ENCODE measurements at regions not wholly inside any gene's neighbourhood (a gene's known extent, or its start where the extent isn't known, plus 50 kb on each side); places are given as distances from the start of the nearest gene placed in this dataset.

DNA sequence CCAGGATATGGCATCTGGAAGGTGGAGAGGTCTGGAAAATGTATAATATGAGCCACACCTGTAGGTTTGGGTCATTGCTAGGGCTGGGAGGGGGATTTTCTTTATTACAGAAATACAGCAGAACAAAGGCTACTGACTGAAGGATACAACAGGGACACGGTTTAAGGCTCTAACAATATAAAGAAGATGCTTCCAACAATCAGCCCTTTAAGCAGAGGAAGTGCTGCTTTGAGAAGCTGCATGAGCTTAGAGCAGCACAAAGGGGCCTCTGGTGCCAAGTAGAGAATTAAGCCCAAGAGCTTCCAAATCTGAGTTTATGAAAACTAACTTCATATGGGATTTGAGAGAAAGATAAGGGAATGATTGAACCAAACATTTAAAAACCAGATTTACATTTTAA, 174.5 kb upstream of the RMP24 start:
- H3K27ac Mint-ChIP-seq (ENCODE audit: unreplicated experiment): peak overlapping the region; percentile 51
- no peak for DNase-seq (ENCODE audit: low read depth, low spot score)
- H3K9me3 Mint-ChIP-seq: no peaks in the 10 kb centered on the region
- TF ChIP-seq, protein P1, sequence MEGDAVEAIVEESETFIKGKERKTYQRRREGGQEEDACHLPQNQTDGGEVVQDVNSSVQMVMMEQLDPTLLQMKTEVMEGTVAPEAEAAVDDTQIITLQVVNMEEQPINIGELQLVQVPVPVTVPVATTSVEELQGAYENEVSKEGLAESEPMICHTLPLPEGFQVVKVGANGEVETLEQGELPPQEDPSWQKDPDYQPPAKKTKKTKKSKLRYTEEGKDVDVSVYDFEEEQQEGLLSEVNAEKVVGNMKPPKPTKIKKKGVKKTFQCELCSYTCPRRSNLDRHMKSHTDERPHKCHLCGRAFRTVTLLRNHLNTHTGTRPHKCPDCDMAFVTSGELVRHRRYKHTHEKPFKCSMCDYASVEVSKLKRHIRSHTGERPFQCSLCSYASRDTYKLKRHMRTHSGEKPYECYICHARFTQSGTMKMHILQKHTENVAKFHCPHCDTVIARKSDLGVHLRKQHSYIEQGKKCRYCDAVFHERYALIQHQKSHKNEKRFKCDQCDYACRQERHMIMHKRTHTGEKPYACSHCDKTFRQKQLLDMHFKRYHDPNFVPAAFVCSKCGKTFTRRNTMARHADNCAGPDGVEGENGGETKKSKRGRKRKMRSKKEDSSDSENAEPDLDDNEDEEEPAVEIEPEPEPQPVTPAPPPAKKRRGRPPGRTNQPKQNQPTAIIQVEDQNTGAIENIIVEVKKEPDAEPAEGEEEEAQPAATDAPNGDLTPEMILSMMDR (conservative IDR thresholded peaks at IDR 0.05): no peak
- peaks cover 9% of the 10 kb centered on the region for H3K4me1 Mint-ChIP-seq
- H3K4me3 Mint-ChIP-seq: no peak overlapping the region
- H3K36me3 Mint-ChIP-seq (ENCODE audit: low read depth): no peaks in the 10 kb centered on the region
- H3K27me3 Mint-ChIP-seq (ENCODE audit: low read depth): peaks cover 5% of the 10 kb centered on the region

DNA sequence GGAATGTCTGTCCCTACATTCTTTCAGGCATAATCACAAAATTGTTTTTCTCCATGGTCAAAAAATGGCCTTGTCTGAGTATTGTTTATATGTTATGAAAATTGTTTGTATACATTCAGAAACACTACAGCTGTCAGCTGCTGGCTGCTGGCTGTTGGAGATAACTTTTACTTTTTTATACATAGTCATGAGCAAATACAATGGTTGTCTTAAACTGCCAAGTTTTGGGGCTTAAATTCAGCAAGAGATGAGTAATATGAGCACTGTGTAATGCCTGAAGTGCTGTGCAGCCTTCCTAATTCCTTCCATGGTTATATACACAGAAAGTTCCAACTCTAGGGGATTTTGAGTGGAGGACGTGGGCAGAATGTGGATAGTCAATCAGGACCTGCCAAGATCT, 168.9 kb upstream of the RMP24 start:
- Mint-ChIP-seq H3K4me1 (no peaks in the 10 kb centered on the region), H3K4me3 (no peak overlapping the region), H3K36me3 (ENCODE audit: low read depth) (no peaks in the 10 kb centered on the region), H3K27ac (ENCODE audit: unreplicated experiment) (no peak overlapping the region), H3K27me3 (ENCODE audit: low read depth) (peaks cover 7% of the 10 kb centered on the region), H3K9me3 (no peaks in the 10 kb centered on the region)
- DNase-seq (ENCODE audit: low read depth, low spot score): no peak
- TF ChIP-seq, protein P1 (conservative IDR thresholded peaks at IDR 0.05): no peak

DNA sequence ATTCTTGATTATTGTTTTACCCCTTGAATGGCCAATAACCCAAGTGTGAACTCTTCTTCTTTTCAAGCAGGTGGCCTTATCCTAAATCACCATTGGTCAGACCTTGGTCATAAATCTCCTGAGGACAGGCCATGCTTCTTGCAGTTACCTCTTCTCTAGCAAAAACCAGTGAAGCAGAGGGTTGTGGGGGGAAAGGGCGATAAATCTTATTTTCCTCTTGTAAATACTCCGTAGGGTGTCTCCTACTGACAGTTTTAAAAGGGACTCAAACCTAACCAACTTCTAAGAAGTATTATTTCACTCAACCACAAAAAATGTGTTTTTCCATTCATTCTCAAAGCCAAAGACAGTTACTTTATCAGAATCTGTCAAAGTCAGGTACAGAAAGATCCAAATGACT, 168.1 kb upstream of the RMP24 start:
- no peaks in the 10 kb centered on the region for H3K9me3 Mint-ChIP-seq
- no peak for DNase-seq (ENCODE audit: low read depth, low spot score)
- no peak overlapping the region for H3K4me3 Mint-ChIP-seq
- H3K4me1 Mint-ChIP-seq: no peaks in the 10 kb centered on the region
- H3K36me3 Mint-ChIP-seq (ENCODE audit: low read depth): no peaks in the 10 kb centered on the region
- no peak overlapping the region for H3K27ac Mint-ChIP-seq (ENCODE audit: unreplicated experiment)
- H3K27me3 Mint-ChIP-seq (ENCODE audit: low read depth): peaks cover 9% of the 10 kb centered on the region
- TF ChIP-seq, protein P1 (conservative IDR thresholded peaks at IDR 0.05): no peak

DNA sequence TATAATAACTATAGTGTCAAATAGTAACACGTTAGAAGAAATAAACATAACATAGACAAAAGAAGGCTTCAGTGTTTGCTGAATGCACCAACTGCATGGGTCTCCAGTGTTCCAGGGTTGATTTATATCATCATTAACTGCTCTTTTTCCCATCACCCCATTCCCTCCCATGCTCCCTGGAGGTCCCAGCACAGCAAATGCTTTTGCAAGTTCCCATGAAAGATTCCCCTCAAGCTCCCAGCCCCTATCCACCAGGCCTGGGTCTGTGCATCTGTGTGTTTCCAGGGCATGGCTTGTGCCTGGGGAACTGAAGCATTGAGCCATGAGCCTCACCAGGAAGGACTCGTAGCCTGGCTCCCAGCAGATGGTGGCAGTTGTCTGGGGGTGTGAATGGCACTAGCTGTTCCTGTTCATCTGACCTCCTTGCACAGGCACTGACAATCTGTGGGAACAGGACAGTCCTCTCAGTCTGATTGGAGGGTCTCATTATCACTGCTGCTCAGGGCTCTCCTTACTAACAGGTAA, 164.6 kb upstream of the RMP24 start:
- Mint-ChIP-seq H3K27me3 (ENCODE audit: low read depth) (peaks cover 14% of the 10 kb centered on the region), H3K4me1 (no peaks in the 10 kb centered on the region), H3K36me3 (ENCODE audit: low read depth) (no peaks in the 10 kb centered on the region), H3K4me3 (no peak overlapping the region), H3K27ac (ENCODE audit: unreplicated experiment) (peak overlapping the region; percentile 59), H3K9me3 (no peaks in the 10 kb centered on the region)
- TF ChIP-seq, protein P1 (conservative IDR thresholded peaks at IDR 0.05): no peak
- no peak for DNase-seq (ENCODE audit: low read depth, low spot score)

GRCh38 chr18:35808796-35809195, 163.7 kb upstream of the RMP24 start:
- Mint-ChIP-seq H3K4me3 (no peak overlapping the region), H3K9me3 (no peaks in the 10 kb centered on the region), H3K27ac (ENCODE audit: unreplicated experiment) (no peak overlapping the region), H3K36me3 (ENCODE audit: low read depth) (no peaks in the 10 kb centered on the region), H3K4me1 (no peaks in the 10 kb centered on the region), H3K27me3 (ENCODE audit: low read depth) (peaks cover 20% of the 10 kb centered on the region)
- no peak for DNase-seq (ENCODE audit: low read depth, low spot score)
- TF ChIP-seq, protein P1 (conservative IDR thresholded peaks at IDR 0.05): no peak

GRCh38 chr18:35810520-35810919, 162.0 kb upstream of the RMP24 start:
- Mint-ChIP-seq H3K4me3 (no peak overlapping the region), H3K36me3 (ENCODE audit: low read depth) (no peaks in the 10 kb centered on the region), H3K27ac (ENCODE audit: unreplicated experiment) (no peak overlapping the region), H3K4me1 (no peaks in the 10 kb centered on the region), H3K27me3 (ENCODE audit: low read depth) (peaks cover 15% of the 10 kb centered on the region), H3K9me3 (no peaks in the 10 kb centered on the region)
- no peak for DNase-seq (ENCODE audit: low read depth, low spot score)
- TF ChIP-seq, protein P1 (conservative IDR thresholded peaks at IDR 0.05): no peak
